K562 (cell line): ENCODE measurements at regions not wholly inside any gene's neighbourhood (a gene's known extent, or its start where the extent isn't known, plus 50 kb on each side); places are given as distances from the start of the nearest gene placed in this dataset.

Source experiments
- CBX2 ChIP-seq: fragments of 200-600 bp; sonication (generic); IDR thresholded peaks from one replicate; pipeline ENCODE4 v1.6.1; 2012; ENCODE audit warnings: mild to moderate bottlenecking, low read length, inconsistent platforms; ENCODE audit not compliant: insufficient read depth, poor library complexity, severe bottlenecking
- CCNT2 ChIP-seq: IDR thresholded peaks from 2 replicates; pipeline ENCODE4 v1.6.1; 2011; ENCODE audit warnings: borderline replicate concordance, low read depth, mild to moderate bottlenecking, moderate library complexity, mixed read lengths, low read length; ENCODE audit not compliant: insufficient read length; ENCODE audit errors: extremely low read depth
- EZH2 ChIP-seq: IDR thresholded peaks from 2 replicates; pipeline ENCODE4 v1.6.1; 2012; ENCODE audit warnings: low read depth, mild to moderate bottlenecking, inconsistent platforms, low read length, borderline replicate concordance
- FOXM1 ChIP-seq, 2 experiments: fragments of 450-650 bp in 1 of 2; sonication (generic) in 1 of 2; formaldehyde crosslinking in 1 of 2; IDR thresholded peaks; 2 replicates each; pipeline versions ENCODE4 v1.6.1 to v1.9.0; 2017 to 2022; ENCODE audit warnings: low read depth in 2 of 2, mild to moderate bottlenecking in 2 of 2, missing genetic modification reagents in 1 of 2, moderate library complexity in 1 of 2
- HDAC1 ChIP-seq, 2 experiments: fragments of 450-650 bp; IDR thresholded peaks; 2 replicates each; pipeline ENCODE4 v1.6.1; 2016 to 2017; ENCODE audit warnings: inconsistent platforms in 1 of 2, mild to moderate bottlenecking in 1 of 2, moderate library complexity in 1 of 2
- JUND ChIP-seq, 2 experiments: IDR thresholded peaks; 2 replicates in 1 of 2; 3 replicates in 1 of 2; pipeline ENCODE4 v1.6.1; 2011; ENCODE audit warnings: borderline replicate concordance in 2 of 2, low read depth in 2 of 2, low read length in 2 of 2, improper control_type of control experiment in 1 of 2, missing biosample characterization in 1 of 2, missing genetic modification characterization in 1 of 2, missing genetic modification reagents in 1 of 2
- KLF10 ChIP-seq: fragments of 250-450 bp; sonication (Bioruptor Pico); IDR thresholded peaks from 2 replicates; pipeline ENCODE4 v1.6.1; 2021; ENCODE audit warnings: matching md5 sums
- LEF1 ChIP-seq: fragments of 450-650 bp; IDR thresholded peaks from 2 replicates; pipeline ENCODE4 v1.6.1; 2016; ENCODE audit warnings: mild to moderate bottlenecking
- MAFK ChIP-seq: IDR thresholded peaks from 2 replicates; pipeline ENCODE4 v1.6.1; 2011; ENCODE audit warnings: low read length, improper control_type of control experiment
- MBD2 ChIP-seq: sonication (generic); IDR thresholded peaks from 2 replicates; pipeline ENCODE4 v1.6.1; 2016; ENCODE audit warnings: low read depth, borderline replicate concordance
- MYNN ChIP-seq, 2 experiments: sonication (generic); formaldehyde crosslinking in 1 of 2; IDR thresholded peaks; 2 replicates each; pipeline versions ENCODE4 v1.5.0 to v1.6.1; 2016 to 2020; ENCODE audit warnings: antibody characterized with exemption in 1 of 2, missing genetic modification reagents in 1 of 2
- NFIC ChIP-seq: fragments of 450-650 bp; IDR thresholded peaks from 2 replicates; pipeline ENCODE4 v1.6.1; 2017; ENCODE audit warnings: mild to moderate bottlenecking, inconsistent platforms
- POLR2AphosphoS5 ChIP-seq: IDR thresholded peaks from 2 replicates; pipeline ENCODE4 v1.6.1; 2011; ENCODE audit warnings: mild to moderate bottlenecking, low read depth, low read length, moderate library complexity; ENCODE audit not compliant: control insufficient read depth, insufficient read depth
- RBBP5 ChIP-seq: fragments of 200-600 bp; sonication (generic); IDR thresholded peaks from 2 replicates; pipeline ENCODE4 v1.6.1; 2012; ENCODE audit warnings: borderline replicate concordance, mild to moderate bottlenecking, low read length, control low read depth, inconsistent platforms; ENCODE audit not compliant: insufficient read depth, poor library complexity, severe bottlenecking
- RFX1 ChIP-seq: fragments of 450-650 bp; IDR thresholded peaks from 2 replicates; pipeline ENCODE4 v1.6.1; 2016; ENCODE audit warnings: mild to moderate bottlenecking, moderate library complexity
- SMARCA4 ChIP-seq: fragments of 450-650 bp; IDR thresholded peaks from 2 replicates; pipeline ENCODE4 v1.6.1; 2016
- STAT5A ChIP-seq: IDR thresholded peaks from 2 replicates; pipeline ENCODE4 v1.6.1; 2012; ENCODE audit warnings: low read length, inconsistent platforms, borderline replicate concordance
- TCF7 ChIP-seq: sonication (generic); IDR thresholded peaks from 2 replicates; pipeline ENCODE4 v1.6.1; 2016; ENCODE audit warnings: antibody characterized with exemption, borderline replicate concordance
- ZNF830 ChIP-seq: fragments of 250-450 bp; sonication (Bioruptor Pico); IDR thresholded peaks from 2 replicates; pipeline ENCODE4 v1.5.0; 2021; ENCODE audit warnings: mild to moderate bottlenecking
- TF ChIP-seq, protein P1 (sequence below): fragments of 450-650 bp; IDR thresholded peaks from 2 replicates; pipeline ENCODE4 v1.6.1; 2016; ENCODE audit warnings: mild to moderate bottlenecking
- TF ChIP-seq, protein P2 (sequence below): fragments of 450-650 bp; IDR thresholded peaks from 2 replicates; pipeline ENCODE4 v1.6.1; 2016; ENCODE audit warnings: antibody characterized with exemption
- TF ChIP-seq, protein P3 (sequence below): fragments of 250-450 bp; sonication (Bioruptor Pico); IDR thresholded peaks from 2 replicates; pipeline ENCODE4 v1.8.0; 2021; ENCODE audit warnings: moderate library complexity, mild to moderate bottlenecking, inconsistent platforms

DNA sequence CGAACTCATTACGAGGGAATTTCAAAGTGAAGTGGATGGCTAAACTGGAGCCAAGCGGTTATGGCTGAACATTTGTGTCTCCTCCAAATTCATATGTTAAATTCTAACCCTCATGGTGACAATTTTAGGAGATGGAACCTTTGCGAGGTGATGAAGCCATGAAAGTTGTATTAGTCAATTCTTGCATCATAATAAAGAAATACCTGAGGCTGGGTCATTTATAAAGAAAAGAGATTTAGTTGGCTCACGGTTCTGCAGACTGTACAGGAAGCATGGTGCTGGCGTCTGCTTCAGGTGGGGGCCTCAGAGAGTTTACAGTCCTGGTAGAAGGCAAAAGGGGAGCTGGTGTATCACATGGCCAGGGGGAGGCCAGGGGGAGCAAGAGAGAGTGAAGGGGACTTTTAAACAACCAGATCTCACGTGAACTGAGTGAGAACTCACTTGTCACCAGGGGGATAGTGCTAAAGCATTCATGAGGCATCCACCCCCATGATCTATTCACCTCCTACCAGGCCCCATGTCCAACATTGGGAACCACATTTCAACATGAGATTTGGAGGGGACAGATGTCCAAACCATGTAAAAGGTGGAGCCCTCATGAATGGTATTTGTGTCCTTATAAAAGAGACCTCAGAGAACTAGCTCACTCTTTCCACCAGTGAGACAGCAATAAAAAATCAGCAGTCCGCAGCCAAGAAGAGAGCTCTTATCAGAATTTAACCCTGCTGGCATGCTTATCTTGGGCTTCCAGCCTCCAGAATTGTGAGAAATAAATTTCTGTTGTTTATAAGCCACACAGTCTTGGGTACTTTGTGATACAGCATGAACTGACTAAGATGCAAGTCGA lies 143.4 kb downstream of the MTRR start (continued):
- TF ChIP-seq FOXM1 (IDR thresholded peaks at IDR 0.05; ENCODE audit: low read depth) = peak; percentile 85
- TF ChIP-seq FOXM1 (CRISPR knock-in tag; IDR thresholded peaks at IDR 0.05; ENCODE audit: low read depth) = no peak
- no peak for TF ChIP-seq ZNF830 (CRISPR knock-in tag)
- TF ChIP-seq NFIC = peak; percentile 81
- TF ChIP-seq, protein P1, sequence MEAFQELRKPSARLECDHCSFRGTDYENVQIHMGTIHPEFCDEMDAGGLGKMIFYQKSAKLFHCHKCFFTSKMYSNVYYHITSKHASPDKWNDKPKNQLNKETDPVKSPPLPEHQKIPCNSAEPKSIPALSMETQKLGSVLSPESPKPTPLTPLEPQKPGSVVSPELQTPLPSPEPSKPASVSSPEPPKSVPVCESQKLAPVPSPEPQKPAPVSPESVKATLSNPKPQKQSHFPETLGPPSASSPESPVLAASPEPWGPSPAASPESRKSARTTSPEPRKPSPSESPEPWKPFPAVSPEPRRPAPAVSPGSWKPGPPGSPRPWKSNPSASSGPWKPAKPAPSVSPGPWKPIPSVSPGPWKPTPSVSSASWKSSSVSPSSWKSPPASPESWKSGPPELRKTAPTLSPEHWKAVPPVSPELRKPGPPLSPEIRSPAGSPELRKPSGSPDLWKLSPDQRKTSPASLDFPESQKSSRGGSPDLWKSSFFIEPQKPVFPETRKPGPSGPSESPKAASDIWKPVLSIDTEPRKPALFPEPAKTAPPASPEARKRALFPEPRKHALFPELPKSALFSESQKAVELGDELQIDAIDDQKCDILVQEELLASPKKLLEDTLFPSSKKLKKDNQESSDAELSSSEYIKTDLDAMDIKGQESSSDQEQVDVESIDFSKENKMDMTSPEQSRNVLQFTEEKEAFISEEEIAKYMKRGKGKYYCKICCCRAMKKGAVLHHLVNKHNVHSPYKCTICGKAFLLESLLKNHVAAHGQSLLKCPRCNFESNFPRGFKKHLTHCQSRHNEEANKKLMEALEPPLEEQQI = peak; percentile 68
- no peak for TF ChIP-seq EZH2
- no peak for TF ChIP-seq TCF7
- peak; percentile 77 for TF ChIP-seq STAT5A
- peak; percentile 92 for TF ChIP-seq LEF1
- peak; percentile 94 for TF ChIP-seq MYNN (IDR thresholded peaks at IDR 0.05)
- no peak for TF ChIP-seq MYNN (CRISPR knock-in tag; IDR thresholded peaks at IDR 0.05)
- TF ChIP-seq CBX2 = no peak
- TF ChIP-seq POLR2AphosphoS5 = peak; percentile 79
- peak; percentile 68; the same call in 1 of the 2 replicates for TF ChIP-seq MAFK
- TF ChIP-seq HDAC1 (IDR thresholded peaks at IDR 0.05) = peak in 1 of 2 experiments; percentile 20; a peak in 1 of 4 replicates
- TF ChIP-seq MBD2 = no peak
- TF ChIP-seq CCNT2 = peak; percentile 92
- TF ChIP-seq RBBP5 = peak; percentile 58
- TF ChIP-seq RFX1 = peak; percentile 50
- TF ChIP-seq SMARCA4 = peak; percentile 96
- TF ChIP-seq, protein P2, sequence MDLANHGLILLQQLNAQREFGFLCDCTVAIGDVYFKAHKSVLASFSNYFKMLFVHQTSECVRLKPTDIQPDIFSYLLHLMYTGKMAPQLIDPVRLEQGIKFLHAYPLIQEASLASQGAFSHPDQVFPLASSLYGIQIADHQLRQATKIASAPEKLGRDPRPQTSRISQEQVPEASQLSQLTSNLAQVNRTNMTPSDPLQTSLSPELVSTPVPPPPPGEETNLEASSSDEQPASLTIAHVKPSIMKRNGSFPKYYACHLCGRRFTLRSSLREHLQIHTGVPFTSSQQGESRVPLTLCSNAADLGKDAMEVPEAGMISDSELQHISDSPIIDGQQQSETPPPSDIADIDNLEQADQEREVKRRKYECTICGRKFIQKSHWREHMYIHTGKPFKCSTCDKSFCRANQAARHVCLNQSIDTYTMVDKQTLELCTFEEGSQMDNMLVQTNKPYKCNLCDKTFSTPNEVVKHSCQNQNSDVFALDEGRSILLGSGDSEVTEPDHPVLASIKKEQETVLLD = 0 out of 2 replicates have a peak, but pooled peaks have one; percentile 41
- no peak for TF ChIP-seq KLF10 (CRISPR knock-in tag)
- TF ChIP-seq, protein P3, sequence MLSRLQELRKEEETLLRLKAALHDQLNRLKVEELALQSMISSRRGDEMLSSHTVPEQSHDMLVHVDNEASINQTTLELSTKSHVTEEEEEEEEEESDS (CRISPR knock-in tag) = no peak
- peak; percentile 71; the same call in 1 of the 2 replicates for TF ChIP-seq JUND (IDR thresholded peaks at IDR 0.05; ENCODE audit: borderline replicate concordance, low read depth, low read length)
- peak; percentile 75; the same call in 2 of the 3 replicates for TF ChIP-seq JUND (tag; IDR thresholded peaks at IDR 0.05; ENCODE audit: borderline replicate concordance, low read depth, low read length)
